Chondrocyte (in vitro differentiated cells): ENCODE measurements at regions not wholly inside any gene's neighbourhood (a gene's known extent, or its start where the extent isn't known, plus 50 kb on each side); places are given as distances from the start of the nearest gene placed in this dataset.

Source experiments
- DNase-seq: peaks from one replicate; pipeline ENCODE4 v3.0.0; 2021; ENCODE audit warnings: mixed read lengths, low spot score
- H3K27ac Mint-ChIP-seq: one replicate; pipeline ENCODE4 v1.8.0; 2021; ENCODE audit warnings: mild to moderate bottlenecking, moderate library complexity, mixed read lengths; ENCODE audit not compliant: unreplicated experiment
- H3K27me3 Mint-ChIP-seq: 2 replicates; pipeline ENCODE4 v1.8.0; 2021; ENCODE audit warnings: low read depth, mixed read lengths
- H3K36me3 Mint-ChIP-seq: 2 replicates; pipeline ENCODE4 v1.8.0; 2021; ENCODE audit warnings: low read depth, mixed read lengths
- H3K4me1 Mint-ChIP-seq: 2 replicates; pipeline ENCODE4 v1.8.0; 2021; ENCODE audit warnings: low read depth, mild to moderate bottlenecking, mixed read lengths
- H3K4me3 Mint-ChIP-seq: one replicate; pipeline ENCODE4 v1.8.0; 2021; ENCODE audit warnings: mild to moderate bottlenecking, moderate library complexity, mixed read lengths; ENCODE audit not compliant: unreplicated experiment
- H3K9me3 Mint-ChIP-seq: 2 replicates; pipeline ENCODE4 v1.8.0; 2021; ENCODE audit warnings: low read depth, mixed read lengths
- TF ChIP-seq, protein P1 (sequence below): fragments of 200-600 bp; sonication (generic); IDR thresholded peaks from 2 replicates; pipeline ENCODE4 v1.5.0; 2021; ENCODE audit warnings: antibody characterized with exemption, mild to moderate bottlenecking, moderate library complexity

DNA sequence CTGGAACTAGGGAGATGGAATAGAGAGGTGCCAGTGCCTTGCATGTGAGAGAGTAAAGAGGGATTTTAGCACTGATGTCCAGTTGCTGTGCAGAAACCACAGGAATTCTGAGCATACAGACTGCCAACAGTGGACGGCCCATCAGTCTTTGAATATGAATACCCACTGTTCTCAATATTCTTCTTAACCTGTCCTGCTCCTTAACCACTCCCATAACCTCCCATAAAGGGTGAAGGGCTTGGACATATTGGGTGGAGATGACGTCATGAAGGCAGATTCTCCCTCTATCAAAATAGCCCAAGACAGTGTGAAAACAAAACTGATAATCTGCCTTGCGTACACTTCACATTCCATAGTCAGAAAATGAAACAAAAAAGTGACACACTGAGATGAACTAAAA, 1313.7 kb upstream of the PABPC4L start:
- TF ChIP-seq, protein P1, sequence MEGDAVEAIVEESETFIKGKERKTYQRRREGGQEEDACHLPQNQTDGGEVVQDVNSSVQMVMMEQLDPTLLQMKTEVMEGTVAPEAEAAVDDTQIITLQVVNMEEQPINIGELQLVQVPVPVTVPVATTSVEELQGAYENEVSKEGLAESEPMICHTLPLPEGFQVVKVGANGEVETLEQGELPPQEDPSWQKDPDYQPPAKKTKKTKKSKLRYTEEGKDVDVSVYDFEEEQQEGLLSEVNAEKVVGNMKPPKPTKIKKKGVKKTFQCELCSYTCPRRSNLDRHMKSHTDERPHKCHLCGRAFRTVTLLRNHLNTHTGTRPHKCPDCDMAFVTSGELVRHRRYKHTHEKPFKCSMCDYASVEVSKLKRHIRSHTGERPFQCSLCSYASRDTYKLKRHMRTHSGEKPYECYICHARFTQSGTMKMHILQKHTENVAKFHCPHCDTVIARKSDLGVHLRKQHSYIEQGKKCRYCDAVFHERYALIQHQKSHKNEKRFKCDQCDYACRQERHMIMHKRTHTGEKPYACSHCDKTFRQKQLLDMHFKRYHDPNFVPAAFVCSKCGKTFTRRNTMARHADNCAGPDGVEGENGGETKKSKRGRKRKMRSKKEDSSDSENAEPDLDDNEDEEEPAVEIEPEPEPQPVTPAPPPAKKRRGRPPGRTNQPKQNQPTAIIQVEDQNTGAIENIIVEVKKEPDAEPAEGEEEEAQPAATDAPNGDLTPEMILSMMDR = no peak
- H3K27me3 Mint-ChIP-seq = no peaks in the 10 kb centered on the region
- H3K27ac Mint-ChIP-seq = no peak overlapping the region
- no peak overlapping the region for H3K4me3 Mint-ChIP-seq
- DNase-seq = no peak
- no peaks in the 10 kb centered on the region for H3K36me3 Mint-ChIP-seq
- no peaks in the 10 kb centered on the region for H3K9me3 Mint-ChIP-seq
- peaks cover 10% of the 10 kb centered on the region for H3K4me1 Mint-ChIP-seq

DNA sequence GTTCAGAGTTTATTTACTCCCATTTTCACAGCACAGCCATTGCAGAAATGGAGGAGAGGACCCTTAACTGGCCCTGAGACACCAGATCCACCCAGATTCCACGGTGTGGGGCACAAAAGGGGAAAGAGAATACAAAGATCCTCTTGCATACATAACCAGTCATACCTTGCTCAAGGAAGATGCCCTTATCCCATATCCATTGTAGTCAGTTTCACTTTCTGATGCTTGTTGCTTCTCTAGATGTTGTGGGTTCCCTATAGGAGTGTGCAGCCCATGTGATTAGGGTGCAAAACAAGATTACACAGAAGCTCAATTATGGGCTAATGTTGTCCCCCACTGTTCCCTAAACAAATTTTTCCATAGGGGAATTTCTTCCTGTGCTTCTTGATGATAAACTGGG, 1309.0 kb upstream of the PABPC4L start:
- no peak for DNase-seq
- H3K9me3 Mint-ChIP-seq = peaks cover 5% of the 10 kb centered on the region
- no peaks in the 10 kb centered on the region for H3K36me3 Mint-ChIP-seq
- H3K4me1 Mint-ChIP-seq = peaks cover 15% of the 10 kb centered on the region
- no peak overlapping the region for H3K4me3 Mint-ChIP-seq
- no peak overlapping the region for H3K27ac Mint-ChIP-seq
- TF ChIP-seq, protein P1 = no peak
- no peaks in the 10 kb centered on the region for H3K27me3 Mint-ChIP-seq

DNA sequence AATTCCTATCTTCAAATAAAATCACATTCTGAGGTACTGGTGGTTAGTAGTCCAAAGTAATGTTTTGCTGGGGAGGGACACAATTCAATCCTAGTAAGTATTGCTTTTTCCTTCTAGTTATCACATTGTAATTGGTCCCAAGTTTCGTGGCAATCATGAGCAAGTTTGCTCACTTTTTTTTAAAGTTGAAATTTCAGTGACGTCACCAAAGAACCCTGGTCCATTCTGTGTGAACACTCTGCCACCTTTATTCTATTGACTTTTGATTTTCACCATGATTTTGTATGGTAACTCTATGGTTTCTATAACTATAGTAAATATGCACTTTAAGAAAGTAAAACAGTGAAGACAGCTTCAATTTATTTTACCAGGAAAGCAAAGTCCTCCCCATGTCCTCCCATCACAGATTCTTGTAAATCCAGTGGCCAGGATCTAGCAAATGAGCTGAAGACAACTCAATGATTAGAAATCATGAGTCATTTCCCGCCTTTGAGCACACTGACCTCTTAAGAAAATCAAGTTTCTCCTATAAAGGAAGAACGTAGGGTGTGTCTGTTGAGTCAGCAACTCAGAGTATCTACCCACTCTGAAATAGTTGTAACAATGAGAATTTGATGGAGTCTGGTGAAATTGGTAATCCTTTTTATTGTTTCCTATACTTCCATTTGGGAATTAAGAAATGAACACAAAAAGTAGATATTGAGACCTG, 1306.6 kb upstream of the PABPC4L start:
- H3K4me1 Mint-ChIP-seq = peaks cover 8% of the 10 kb centered on the region
- no peak overlapping the region for H3K4me3 Mint-ChIP-seq
- no peaks in the 10 kb centered on the region for H3K27me3 Mint-ChIP-seq
- peaks cover 8% of the 10 kb centered on the region for H3K9me3 Mint-ChIP-seq
- no peak for DNase-seq
- TF ChIP-seq, protein P1 = no peak
- no peaks in the 10 kb centered on the region for H3K36me3 Mint-ChIP-seq
- no peak overlapping the region for H3K27ac Mint-ChIP-seq

DNA sequence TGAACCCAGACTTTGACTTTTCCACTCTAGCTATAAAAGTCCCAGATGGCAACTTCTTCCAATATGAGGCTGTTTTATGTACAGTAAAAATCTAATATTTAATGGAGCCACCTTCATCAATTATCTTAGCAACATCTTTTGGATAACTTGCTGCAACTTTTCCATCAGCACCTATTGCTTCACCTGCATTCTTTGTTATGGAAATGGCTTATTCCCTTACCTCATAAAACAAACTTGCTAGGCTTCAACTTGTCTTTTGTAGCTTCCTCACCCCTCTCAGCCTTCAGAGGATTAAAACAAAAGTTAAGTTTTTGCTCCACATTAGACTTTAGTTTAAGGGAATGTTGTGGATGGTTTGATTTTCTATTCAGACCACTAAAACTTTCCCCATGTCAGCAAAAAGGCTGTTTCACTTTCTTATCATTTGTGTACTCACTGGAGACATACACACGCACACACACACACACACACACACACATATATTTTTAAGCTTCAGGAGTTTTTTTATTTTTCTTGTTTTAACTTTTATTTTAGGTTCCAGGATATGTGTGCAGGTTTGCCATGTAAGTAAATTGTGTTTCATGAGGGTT, 1296.1 kb upstream of the PABPC4L start:
- DNase-seq = no peak
- TF ChIP-seq, protein P1 = no peak
- Mint-ChIP-seq H3K9me3 (no peaks in the 10 kb centered on the region), H3K27me3 (no peaks in the 10 kb centered on the region), H3K4me1 (no peaks in the 10 kb centered on the region), H3K4me3 (no peak overlapping the region), H3K36me3 (no peaks in the 10 kb centered on the region), H3K27ac (no peak overlapping the region)

DNA sequence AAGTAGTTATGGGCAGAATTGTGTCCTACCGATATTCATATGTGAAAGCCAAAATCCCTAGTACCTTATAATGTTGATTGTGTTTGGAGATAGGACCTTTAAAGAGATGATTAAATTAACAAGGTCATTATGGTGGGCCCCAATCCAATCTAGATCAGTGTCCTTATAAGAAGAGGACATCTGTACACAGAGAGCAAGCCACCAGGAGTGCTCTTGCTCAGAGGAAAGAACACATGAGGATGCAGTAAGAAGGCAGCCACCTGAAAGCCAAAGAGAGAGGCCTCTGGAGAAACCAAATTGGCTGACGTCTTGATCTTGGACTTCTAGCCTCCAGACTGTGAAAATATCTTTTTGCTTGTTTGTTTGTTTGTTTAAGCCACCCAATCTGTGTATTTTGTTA, 1290.8 kb upstream of the PABPC4L start:
- Mint-ChIP-seq H3K9me3 (no peaks in the 10 kb centered on the region), H3K4me3 (no peak overlapping the region), H3K27ac (no peak overlapping the region), H3K27me3 (no peaks in the 10 kb centered on the region), H3K4me1 (no peaks in the 10 kb centered on the region), H3K36me3 (no peaks in the 10 kb centered on the region)
- DNase-seq = no peak
- TF ChIP-seq, protein P1 = no peak
